ENCODE measurements at regions not wholly inside any gene's neighbourhood (a gene's known extent, or its start where the extent isn't known, plus 50 kb on each side); places are given as distances from the start of the nearest gene placed in this dataset.

DNA sequence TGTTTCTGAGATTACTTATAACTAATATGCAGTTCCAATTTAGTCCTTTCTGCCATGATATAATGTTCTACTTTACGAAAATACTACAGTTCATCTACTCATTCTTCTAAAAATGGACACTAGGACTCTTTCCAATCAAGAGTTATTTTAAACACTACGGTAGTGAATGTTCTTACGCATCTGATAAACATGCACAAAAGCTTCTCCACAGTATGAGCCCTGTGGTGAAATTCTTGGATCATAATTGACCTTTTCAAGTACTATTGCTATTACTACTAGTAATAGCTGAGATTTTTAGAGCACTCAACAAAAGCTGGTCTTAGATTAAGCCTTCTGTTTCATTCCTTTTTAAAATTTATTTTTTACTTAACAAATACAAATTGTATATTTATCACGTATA lies 106.4 kb downstream of the CH25H start:
- no peak overlapping the region for H3K4me2 ChIP-seq (ENCODE audit: insufficient read depth, low read length)
- no peak for DNase-seq (ENCODE audit: low read depth, low spot score)
- no peak for FAIRE-seq
- H3K4me3 ChIP-seq (replicated peaks in 1 of 3; ENCODE audit: insufficient read depth in 1 of 3, low read depth in 1 of 3, low read length in 3 of 3), result no peak overlapping the region
- H3K27ac ChIP-seq (ENCODE audit: insufficient read depth, low read depth, low read length), result no peak overlapping the region
- no peaks in the 10 kb centered on the region for H3K79me2 ChIP-seq (ENCODE audit: control insufficient read depth, insufficient read depth, low read length)
- H3K4me1 ChIP-seq (ENCODE audit: control insufficient read depth, extremely low read depth, insufficient read depth, low read length), result no peaks in the 10 kb centered on the region
- no peaks in the 10 kb centered on the region for H3K9me1 ChIP-seq (replicated peaks; ENCODE audit: control insufficient read depth, extremely low read depth, insufficient read depth, low read length)
- dilution Hi-C loops (cut with MboI; ENCODE audit: extremely low pct_ligation_motif_present, low sequenced_read_pairs) (no loop called here), intact Hi-C loops (cut with micrococcal nuclease) (no loop called here)
- CTCF ChIA-PET, result no interaction called here
- no TSS peak for BruUV-seq (replicated peaks)
- H2AFZ ChIP-seq (ENCODE audit: low read depth, low read length), result no peak overlapping the region
- no peak for TF ChIP-seq JUN (IDR thresholded peaks at IDR 0.05; ENCODE audit: borderline replicate concordance, insufficient read depth, insufficient read length, low read depth)
- no peak for TF ChIP-seq POLR2A (IDR thresholded peaks at IDR 0.05; ENCODE audit: low read depth, low read length)
- TF ChIP-seq EZH2 (IDR thresholded peaks at IDR 0.05; ENCODE audit: borderline replicate concordance, low read depth, low read length, severe bottlenecking), result no peak
- no peak for TF ChIP-seq MYC (IDR thresholded peaks at IDR 0.05; ENCODE audit: low read depth, low read length)
- TF ChIP-seq POLR2AphosphoS5 (IDR thresholded peaks at IDR 0.05; ENCODE audit: insufficient read depth, low read depth, low read length), result no peak
- TF ChIP-seq FOS (IDR thresholded peaks at IDR 0.05; ENCODE audit: borderline replicate concordance, insufficient read depth, low read length), result no peak
- TF ChIP-seq, protein P1, sequence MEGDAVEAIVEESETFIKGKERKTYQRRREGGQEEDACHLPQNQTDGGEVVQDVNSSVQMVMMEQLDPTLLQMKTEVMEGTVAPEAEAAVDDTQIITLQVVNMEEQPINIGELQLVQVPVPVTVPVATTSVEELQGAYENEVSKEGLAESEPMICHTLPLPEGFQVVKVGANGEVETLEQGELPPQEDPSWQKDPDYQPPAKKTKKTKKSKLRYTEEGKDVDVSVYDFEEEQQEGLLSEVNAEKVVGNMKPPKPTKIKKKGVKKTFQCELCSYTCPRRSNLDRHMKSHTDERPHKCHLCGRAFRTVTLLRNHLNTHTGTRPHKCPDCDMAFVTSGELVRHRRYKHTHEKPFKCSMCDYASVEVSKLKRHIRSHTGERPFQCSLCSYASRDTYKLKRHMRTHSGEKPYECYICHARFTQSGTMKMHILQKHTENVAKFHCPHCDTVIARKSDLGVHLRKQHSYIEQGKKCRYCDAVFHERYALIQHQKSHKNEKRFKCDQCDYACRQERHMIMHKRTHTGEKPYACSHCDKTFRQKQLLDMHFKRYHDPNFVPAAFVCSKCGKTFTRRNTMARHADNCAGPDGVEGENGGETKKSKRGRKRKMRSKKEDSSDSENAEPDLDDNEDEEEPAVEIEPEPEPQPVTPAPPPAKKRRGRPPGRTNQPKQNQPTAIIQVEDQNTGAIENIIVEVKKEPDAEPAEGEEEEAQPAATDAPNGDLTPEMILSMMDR (IDR thresholded peaks at IDR 0.05; ENCODE audit: extremely low read depth in 1 of 2, insufficient read depth in 1 of 2, low read depth in 1 of 2, low read length in 2 of 2), result no peak
- no peak for TF ChIP-seq GATA2 (IDR thresholded peaks at IDR 0.05; ENCODE audit: insufficient read depth, insufficient read length, low read depth, low read length)
- TF ChIP-seq, protein P2, sequence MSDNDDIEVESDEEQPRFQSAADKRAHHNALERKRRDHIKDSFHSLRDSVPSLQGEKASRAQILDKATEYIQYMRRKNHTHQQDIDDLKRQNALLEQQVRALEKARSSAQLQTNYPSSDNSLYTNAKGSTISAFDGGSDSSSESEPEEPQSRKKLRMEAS (IDR thresholded peaks at IDR 0.05; ENCODE audit: insufficient read depth, insufficient read length), result no peak
- H3K9me3 ChIP-seq (replicated peaks; ENCODE audit: control insufficient read depth, insufficient read depth, low read length), result no peaks in the 10 kb centered on the region
- H3K9ac ChIP-seq (replicated peaks; ENCODE audit: extremely low read depth, insufficient read depth, low read length), result no peak overlapping the region
- H3K27me3 ChIP-seq (ENCODE audit: control insufficient read depth in 2 of 2, insufficient read depth in 2 of 2, low read length in 2 of 2), result no peaks in the 10 kb centered on the region
- no peaks in the 10 kb centered on the region for H3K36me3 ChIP-seq (ENCODE audit: control insufficient read depth in 2 of 2, extremely low read depth in 1 of 2, insufficient read depth in 2 of 2, low read length in 2 of 2)
- H4K20me1 ChIP-seq (replicated peaks; ENCODE audit: control insufficient read depth, extremely low read depth, insufficient read depth, low read length), result no peaks in the 10 kb centered on the region
- POLR2A ChIA-PET, result no interaction called here
